T-helper 1 cell (primary cell): ENCODE measurements at regions not wholly inside any gene's neighbourhood (a gene's known extent, or its start where the extent isn't known, plus 50 kb on each side); places are given as distances from the start of the nearest gene placed in this dataset.
A peak's percentile ranks its signal among the peaks of the same experiment; 100 is the strongest.

Experiments
- DNase-seq, 5 donors: peaks; one replicate each; pipeline ENCODE4 v3.0.0-alpha.2; 2012 to 2020

GRCh38 chrX:42616981-42617380 lies 161.0 kb downstream of the PPP1R2C start:
- DNase-seq = no peak

- peak in 1 of 5 donors; percentile 25 for DNase-seq
Measured at GRCh38 chrX:42615161-42615563, 162.8 kb downstream of the PPP1R2C start.

- no peak for DNase-seq
Measured at GRCh38 chrX:42606591-42606990, 171.4 kb downstream of the PPP1R2C start.

GRCh38 chrX:42604302-42604701 lies 173.7 kb downstream of the PPP1R2C start:
- no peak for DNase-seq

- no peak for DNase-seq
Measured at GRCh38 chrX:42603016-42603415, 174.9 kb downstream of the PPP1R2C start.

- DNase-seq = no peak
Measured at GRCh38 chrX:42602566-42602965, 175.4 kb downstream of the PPP1R2C start.

- no peak for DNase-seq
Measured at GRCh38 chrX:42602136-42602535, 175.8 kb downstream of the PPP1R2C start.

GRCh38 chrX:42597481-42597880 lies 180.5 kb downstream of the PPP1R2C start:
- DNase-seq = no peak

- DNase-seq = no peak
Measured at GRCh38 chrX:42585842-42586621, 191.9 kb downstream of the PPP1R2C start.

- no peak for DNase-seq
Measured at GRCh38 chrX:42577936-42578470, 200.0 kb downstream of the PPP1R2C start.

- no peak for DNase-seq
Measured at GRCh38 chrX:42567268-42567667, 210.7 kb downstream of the PPP1R2C start.

GRCh38 chrX:42565739-42566138 lies 212.2 kb downstream of the PPP1R2C start:
- no peak for DNase-seq

GRCh38 chrX:42546800-42547199 lies 231.2 kb downstream of the PPP1R2C start:
- DNase-seq = no peak

GRCh38 chrX:42544883-42545282 lies 233.1 kb downstream of the PPP1R2C start:
- no peak for DNase-seq

GRCh38 chrX:42541554-42541953 lies 236.4 kb downstream of the PPP1R2C start:
- no peak for DNase-seq

GRCh38 chrX:42540146-42540545 lies 237.8 kb downstream of the PPP1R2C start:
- no peak for DNase-seq

- no peak for DNase-seq
Measured at GRCh38 chrX:42538405-42538804, 239.6 kb downstream of the PPP1R2C start.

GRCh38 chrX:42536286-42536685 lies 241.7 kb downstream of the PPP1R2C start:
- DNase-seq = no peak

- DNase-seq = no peak
Measured at GRCh38 chrX:42535233-42535632, 242.7 kb downstream of the PPP1R2C start.

GRCh38 chrX:42533761-42534160 lies 244.2 kb downstream of the PPP1R2C start:
- DNase-seq = no peak

GRCh38 chrX:42531441-42531840 lies 246.5 kb downstream of the PPP1R2C start:
- peak in 2 of 5 donors; percentile 0 to 9 for DNase-seq

GRCh38 chrX:42530027-42530426 lies 247.9 kb downstream of the PPP1R2C start:
- no peak for DNase-seq

GRCh38 chrX:42524379-42524778 lies 253.6 kb downstream of the PPP1R2C start:
- no peak for DNase-seq

GRCh38 chrX:42519666-42520231 lies 258.2 kb downstream of the PPP1R2C start:
- no peak for DNase-seq
